ENCODE measurements at regions not wholly inside any gene's neighbourhood (a gene's known extent, or its start where the extent isn't known, plus 50 kb on each side); places are given as distances from the start of the nearest gene placed in this dataset.

GRCh38 chr16:82329504-82330192, 159.6 kb upstream of the MPHOSPH6 start (continued):
- TF ChIP-seq PAXIP1 (CRISPR knock-in tag; conservative IDR thresholded peaks at IDR 0.05) (peak; percentile 57), NFE2 (CRISPR knock-in tag; IDR thresholded peaks at IDR 0.05) (no peak), SALL1 (CRISPR knock-in tag; IDR thresholded peaks at IDR 0.05) (peak; percentile 49; the same call in 1 of the 2 replicates), ZNF83 (CRISPR knock-in tag; IDR thresholded peaks at IDR 0.05; ENCODE audit: borderline replicate concordance) (no peak), SIX1 (CRISPR knock-in tag; IDR thresholded peaks at IDR 0.05; ENCODE audit: borderline replicate concordance) (peak; percentile 99), ZFP1 (CRISPR knock-in tag; IDR thresholded peaks at IDR 0.05) (0 out of 2 replicates have a peak, but pooled peaks have one; percentile 33), SRF (IDR thresholded peaks at IDR 0.05; ENCODE audit: low read depth, low read length) (no peak), HDAC1 (CRISPR knock-in tag; IDR thresholded peaks at IDR 0.05) (peak; percentile 78), KDM3A (CRISPR knock-in tag; IDR thresholded peaks at IDR 0.05; ENCODE audit: low read depth) (0 out of 2 replicates have a peak, but pooled peaks have one; percentile 8), ZNF543 (CRISPR knock-in tag; IDR thresholded peaks at IDR 0.05) (0 out of 2 replicates have a peak, but pooled peaks have one; percentile 41), JUND (CRISPR knock-in tag; IDR thresholded peaks at IDR 0.05) (0 out of 2 replicates have a peak, but pooled peaks have one; percentile 28), ZNF253 (CRISPR knock-in tag; IDR thresholded peaks at IDR 0.05; ENCODE audit: borderline replicate concordance) (no peak), ZNF547 (CRISPR knock-in tag; IDR thresholded peaks at IDR 0.05) (0 out of 2 replicates have a peak, but pooled peaks have one; percentile 31), KLF16 (CRISPR knock-in tag; IDR thresholded peaks at IDR 0.05) (peak in 1 of 2 experiments; percentile 35; a peak in 1 of 4 replicates), ERF (CRISPR knock-in tag; IDR thresholded peaks at IDR 0.05) (peak; percentile 80; the same call in 1 of the 2 replicates), ZNF574 (CRISPR knock-in tag; IDR thresholded peaks at IDR 0.05) (0 out of 2 replicates have a peak, but pooled peaks have one; percentile 28), CEBPG (CRISPR knock-in tag; IDR thresholded peaks at IDR 0.05) (peak; percentile 52; the same call in 1 of the 2 replicates), HNF4A (CRISPR knock-in tag; IDR thresholded peaks at IDR 0.05) (peak; percentile 35; the same call in 1 of the 2 replicates), ZFP82 (CRISPR knock-in tag; IDR thresholded peaks at IDR 0.05; ENCODE audit: borderline replicate concordance) (peak; percentile 73; the same call in 1 of the 2 replicates), TBX2 (CRISPR knock-in tag; IDR thresholded peaks at IDR 0.05; ENCODE audit: borderline replicate concordance) (peak; percentile 40; the same call in 1 of the 2 replicates), ZNF546 (CRISPR knock-in tag; conservative IDR thresholded peaks at IDR 0.05) (no peak), ZBTB26 (CRISPR knock-in tag; IDR thresholded peaks at IDR 0.05; ENCODE audit: borderline replicate concordance) (no peak), MAFF (IDR thresholded peaks at IDR 0.05; ENCODE audit: low read depth, low read length) (peak; percentile 63; the same call in 1 of the 2 replicates), PHF5A (CRISPR knock-in tag; IDR thresholded peaks at IDR 0.05; ENCODE audit: low read depth, unreplicated experiment) (no peak), RFX1 (IDR thresholded peaks at IDR 0.05) (no peak)
